ENCODE measurements at regions not wholly inside any gene's neighbourhood (a gene's known extent, or its start where the extent isn't known, plus 50 kb on each side); places are given as distances from the start of the nearest gene placed in this dataset.
A peak's percentile ranks its signal among the peaks of the same experiment; 100 is the strongest.

DNA sequence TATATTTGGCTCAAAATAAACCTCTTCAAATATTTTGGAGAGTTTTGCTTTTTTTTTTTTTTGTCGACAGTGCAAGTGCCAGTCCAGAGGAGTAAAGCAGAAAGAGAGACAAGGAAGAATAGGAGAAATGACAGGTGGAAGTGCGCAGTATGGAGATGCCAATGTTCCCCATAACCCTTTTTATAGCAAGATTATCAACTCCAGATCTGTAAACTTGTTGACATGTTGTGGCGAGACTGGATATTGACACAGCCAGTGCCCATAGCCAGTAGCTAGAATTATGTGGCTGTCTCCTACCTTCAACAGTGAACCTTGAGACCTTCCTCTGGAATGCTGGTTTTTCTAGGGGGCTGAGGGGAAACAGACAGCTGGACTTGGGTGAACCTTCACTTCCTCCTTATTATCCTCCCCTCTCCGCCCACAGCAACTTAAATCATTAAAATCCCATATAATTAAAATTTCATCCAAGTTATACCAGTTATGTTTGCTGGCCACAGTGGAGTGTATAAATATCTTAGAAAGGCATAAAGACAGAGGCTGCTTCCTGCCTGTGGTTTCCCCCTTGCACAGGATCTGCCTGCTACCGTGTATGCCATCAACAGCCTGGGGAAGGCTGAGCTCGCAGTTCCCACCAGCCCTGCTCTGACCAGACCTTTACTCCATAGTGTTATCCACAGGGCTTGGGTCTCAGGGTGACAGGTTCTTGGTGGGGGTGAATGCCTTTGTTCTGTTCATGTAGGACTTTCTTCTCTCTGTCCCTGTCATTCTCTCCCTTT is 112.3 kb upstream of the ANKH start:
- DNase-seq (no peak), ATAC-seq (ENCODE audit: poor library complexity) (no peak)

GRCh38 chr5:14980698-14981097 is 109.1 kb upstream of the ANKH start:
- intact Hi-C loops (cut with DNase I) = no loop called here
- no peak for ATAC-seq (ENCODE audit: poor library complexity)
- DNase-seq = no peak

More for the DNA sequence above, 112.3 kb upstream of the ANKH start:
- intact Hi-C loops (cut with DNase I) = no loop called here

GRCh38 chr5:14977058-14977685 is 105.6 kb upstream of the ANKH start:
- DNase-seq (no peak), ATAC-seq (ENCODE audit: poor library complexity) (no peak)
- intact Hi-C loops (cut with DNase I) = no loop called here

- ATAC-seq (ENCODE audit: poor library complexity) = no peak
- intact Hi-C loops (cut with DNase I) = no loop called here
- no peak for DNase-seq
Observed at GRCh38 chr5:14976486-14976885, 104.9 kb upstream of the ANKH start.

- intact Hi-C loops (cut with DNase I) = no loop called here
- ATAC-seq (ENCODE audit: poor library complexity) = no peak
- no peak for DNase-seq
Observed at GRCh38 chr5:14971873-14972272, 100.3 kb upstream of the ANKH start.

DNA sequence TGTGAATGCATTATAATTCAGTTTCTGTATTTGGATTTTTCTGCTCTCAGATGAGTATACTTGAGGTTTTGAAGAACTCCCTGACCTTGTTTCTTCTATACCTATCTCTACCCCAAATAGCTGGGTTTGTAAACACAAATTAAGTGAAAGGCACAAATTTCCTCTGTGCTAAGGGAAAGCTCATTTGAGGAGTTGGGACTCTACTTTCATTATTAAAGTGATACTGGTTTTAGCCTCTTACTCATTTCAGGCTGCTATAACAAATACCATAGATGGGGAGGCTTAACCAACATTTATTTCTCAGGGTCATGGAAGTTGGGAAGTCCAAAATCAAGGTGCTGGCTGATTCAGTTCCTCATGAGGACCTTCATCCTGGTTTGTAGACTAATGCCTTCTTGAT is 97.2 kb upstream of the ANKH start:
- DNase-seq = no peak
- no peak for ATAC-seq (ENCODE audit: poor library complexity)
- intact Hi-C loops (cut with DNase I) = no loop called here

DNA sequence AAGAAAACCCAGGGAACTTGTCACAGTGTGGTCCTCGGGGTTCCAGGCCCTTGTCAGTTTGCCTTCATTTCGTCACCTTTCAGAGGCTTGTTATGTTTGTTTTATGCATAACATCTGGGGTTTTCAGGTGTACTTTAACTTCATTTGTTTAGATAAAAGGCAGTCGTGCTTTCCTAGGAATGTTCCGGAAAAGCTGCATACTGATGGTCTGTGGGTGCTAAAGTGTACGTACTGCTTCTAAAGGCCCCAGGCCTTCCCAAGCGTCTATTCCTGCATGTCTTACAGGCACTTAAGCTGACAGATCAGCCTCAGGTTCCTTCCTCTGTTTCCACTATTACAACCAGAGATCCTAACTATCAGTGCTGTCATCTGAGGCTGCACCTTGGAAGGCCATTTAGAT is 95.6 kb upstream of the ANKH start:
- ATAC-seq (ENCODE audit: poor library complexity) = no peak
- DNase-seq = no peak
- intact Hi-C loops (cut with DNase I) = no loop called here

GRCh38 chr5:14965815-14966214 is 94.2 kb upstream of the ANKH start:
- intact Hi-C loops (cut with DNase I) = no loop called here
- DNase-seq (no peak), ATAC-seq (ENCODE audit: poor library complexity) (no peak)

DNA sequence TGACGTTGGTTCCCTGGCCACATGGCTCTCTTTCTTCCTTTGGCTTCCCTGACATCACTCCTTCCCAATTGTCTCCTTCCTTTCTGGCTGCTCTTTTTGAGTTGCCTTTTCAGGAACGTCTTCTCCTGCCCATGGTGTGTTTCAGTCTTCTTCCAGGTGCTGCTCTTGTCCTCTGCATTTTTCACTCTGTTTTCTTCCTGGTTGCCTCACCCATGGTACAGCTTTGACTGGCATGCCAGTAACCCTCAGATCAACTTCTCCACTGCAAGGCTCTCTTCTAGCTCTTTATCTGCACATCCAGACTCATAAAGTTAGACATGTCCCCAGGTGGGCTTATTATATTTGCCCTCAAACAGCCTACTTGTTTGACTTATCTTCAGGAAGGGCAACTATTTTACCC is 91.0 kb upstream of the ANKH start:
- no peak for ATAC-seq (ENCODE audit: poor library complexity)
- DNase-seq = no peak
- intact Hi-C loops (cut with DNase I) = no loop called here

GRCh38 chr5:14960120-14960462 is 88.5 kb upstream of the ANKH start:
- ATAC-seq (ENCODE audit: poor library complexity) (no peak), DNase-seq (no peak)
- intact Hi-C loops (cut with DNase I) = no loop called here

DNA sequence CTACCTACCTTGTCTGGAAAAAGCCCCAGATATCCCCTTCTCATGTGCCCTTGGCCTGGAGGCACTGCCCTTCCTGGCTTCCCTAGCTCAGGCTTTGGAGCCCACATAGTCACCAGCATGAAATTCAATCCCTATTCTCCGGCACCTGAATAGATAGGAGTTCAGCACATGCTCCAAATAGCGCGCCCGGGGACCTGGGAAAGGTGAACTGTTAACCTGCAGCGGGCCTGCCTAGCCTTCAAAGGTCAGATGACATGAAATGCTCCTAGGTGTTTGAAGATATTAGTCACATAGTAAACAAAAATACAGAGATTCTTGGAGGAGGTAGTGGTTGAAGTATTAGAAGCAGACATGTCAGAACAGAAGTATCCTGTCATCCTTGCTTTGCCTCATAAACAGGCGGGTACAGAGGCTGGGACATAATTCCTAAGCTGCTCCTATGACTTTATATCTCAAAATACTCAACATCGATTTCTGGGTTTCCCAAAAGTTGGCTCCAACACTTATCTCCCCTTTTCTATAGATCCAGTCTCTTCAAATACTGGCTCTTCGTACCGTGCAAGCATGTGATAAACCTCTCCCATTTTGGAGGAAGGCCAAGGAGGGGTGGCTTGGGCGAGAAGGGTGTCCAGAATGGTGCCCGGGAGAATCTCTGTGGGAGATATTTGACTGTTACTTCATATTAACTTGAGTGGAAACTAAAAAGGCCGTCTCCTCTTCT is 88.0 kb upstream of the ANKH start:
- intact Hi-C loops (cut with DNase I) = no loop called here
- DNase-seq (no peak), ATAC-seq (ENCODE audit: poor library complexity) (no peak)

- intact Hi-C loops (cut with DNase I) = no loop called here
- DNase-seq = no peak
Observed at GRCh38 chr5:14958188-14958587, 86.6 kb upstream of the ANKH start.

GRCh38 chr5:14956423-14957046 is 85.0 kb upstream of the ANKH start:
- ATAC-seq (ENCODE audit: poor library complexity) (no peak), DNase-seq (no peak)
- intact Hi-C loops (cut with DNase I) = no loop called here

More at GRCh38 chr5:14958188-14958587, 86.6 kb upstream of the ANKH start:
- ATAC-seq (ENCODE audit: poor library complexity) = no peak

DNA sequence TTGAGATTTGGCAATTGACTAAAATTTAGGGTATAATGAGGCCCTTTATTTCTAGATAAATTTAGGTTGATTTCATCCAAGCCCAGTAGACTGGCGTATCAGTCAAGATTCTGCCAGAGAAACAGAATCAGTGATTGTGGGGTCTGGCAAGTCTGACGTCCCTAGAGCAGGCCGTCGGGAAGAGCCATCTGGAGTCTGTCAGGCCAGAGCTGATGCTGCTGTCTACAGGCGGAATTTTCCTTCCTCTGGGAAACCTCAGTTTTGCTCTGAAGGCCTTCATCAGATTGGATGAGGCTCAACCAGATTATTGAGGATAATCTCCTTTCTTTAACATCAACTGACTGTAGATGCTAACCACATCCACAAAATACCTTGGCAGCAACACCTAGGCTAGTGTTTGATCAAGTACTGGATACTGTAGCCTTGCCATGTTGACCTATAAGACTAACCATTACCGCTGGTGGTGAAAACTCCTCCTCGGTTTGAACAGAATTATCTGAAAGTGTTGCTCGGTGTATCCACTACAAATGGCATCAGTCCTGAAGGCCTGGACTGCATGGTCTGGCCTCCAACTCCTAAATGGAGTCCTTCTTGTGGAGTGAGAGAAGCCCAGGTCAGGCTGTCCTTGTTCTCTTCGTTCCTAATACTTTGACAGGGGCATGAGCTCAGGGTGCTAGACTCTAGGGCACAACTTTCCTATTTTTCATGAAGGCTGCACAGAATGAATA is 83.2 kb upstream of the ANKH start:
- DNase-seq = peak; percentile 48
- peak; percentile 77 for ATAC-seq (ENCODE audit: poor library complexity)
- intact Hi-C loops (cut with DNase I) = no loop called here

- ATAC-seq (ENCODE audit: poor library complexity) = no peak
- intact Hi-C loops (cut with DNase I) = no loop called here
- no peak for DNase-seq
Observed at GRCh38 chr5:14954216-14954615, 82.6 kb upstream of the ANKH start.

- no peak for DNase-seq
- no peak for ATAC-seq (ENCODE audit: poor library complexity)
- intact Hi-C loops (cut with DNase I) = no loop called here
Observed at GRCh38 chr5:14953075-14953607, 81.6 kb upstream of the ANKH start.

- intact Hi-C loops (cut with DNase I) = loop anchor here (5.0 kb wide), 1 partner anchor 54 kb away; no protein-coding TSS in a partner anchor
Observed at GRCh38 chr5:14948383-14948782, 76.8 kb upstream of the ANKH start.

DNA sequence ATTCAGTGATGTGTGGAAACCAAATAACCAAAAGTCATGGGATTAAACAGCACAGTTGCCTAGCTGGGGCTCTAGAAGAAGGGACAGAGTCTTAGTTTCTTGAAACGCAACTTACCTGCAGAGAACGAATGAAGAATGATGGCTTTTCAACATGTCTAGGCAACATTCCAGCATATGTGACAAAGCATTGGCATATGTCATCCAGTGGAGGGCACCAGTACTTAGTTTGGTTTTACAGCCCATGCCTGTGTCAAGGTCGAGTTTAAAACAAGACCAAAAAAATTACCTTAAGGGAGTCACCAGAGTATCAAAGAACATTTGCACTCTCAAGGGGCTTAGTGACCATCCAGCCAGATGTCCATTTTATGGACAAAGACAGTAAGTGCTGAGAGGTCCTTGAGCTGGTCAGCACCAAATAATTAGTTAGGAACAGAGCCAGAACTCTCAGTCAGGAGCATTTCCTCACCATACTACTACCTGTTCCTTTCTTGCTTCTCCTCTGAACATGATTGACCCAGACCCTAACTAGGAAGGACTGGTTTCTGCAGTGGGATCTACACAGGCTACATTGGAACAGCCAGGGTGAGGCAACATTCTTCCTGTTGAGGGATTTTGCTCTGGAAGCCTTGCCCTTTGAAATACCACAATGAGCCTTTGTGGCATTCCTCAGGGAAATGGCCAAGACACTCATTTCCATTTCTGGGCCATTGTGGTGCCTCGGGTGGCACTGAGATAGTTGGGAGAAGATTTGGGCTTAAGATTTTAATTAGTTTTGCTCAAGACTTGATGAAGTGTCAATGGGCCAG is 75.4 kb upstream of the ANKH start:
- intact Hi-C loops (cut with DNase I) = loop anchor here (5.0 kb wide), 1 partner anchor 55 kb away; no protein-coding TSS in a partner anchor
- ATAC-seq (ENCODE audit: poor library complexity) (peak; percentile 73), DNase-seq (no peak)

More at GRCh38 chr5:14948383-14948782, 76.8 kb upstream of the ANKH start:
- DNase-seq (no peak), ATAC-seq (ENCODE audit: poor library complexity) (no peak)

All from Right ventricle myocardium superior (tissue), 1 donor.